Dendritic cell treated with granulocyte-macrophage colony-stimulating factor and Interleukin-4, amounts not matched to agents 40 ng/mL and 50 ng/mL, for 4 days (primary cell): ENCODE measurements at regions not wholly inside any gene's neighbourhood (a gene's known extent, or its start where the extent isn't known, plus 50 kb on each side); places are given as distances from the start of the nearest gene placed in this dataset.

Experiments used
- H3K27ac Mint-ChIP-seq: one replicate; pipeline ENCODE4 v1.8.0; 2022; ENCODE audit warnings: mild to moderate bottlenecking, mixed read lengths
- H3K27me3 Mint-ChIP-seq: one replicate; pipeline ENCODE4 v1.8.0; 2022; ENCODE audit warnings: mild to moderate bottlenecking, mixed read lengths
- H3K36me3 Mint-ChIP-seq: one replicate; pipeline ENCODE4 v1.8.0; 2022; ENCODE audit warnings: low read depth, mixed read lengths
- H3K4me1 Mint-ChIP-seq: one replicate; pipeline ENCODE4 v1.8.0; 2022; ENCODE audit warnings: low read depth, mixed read lengths
- H3K4me3 Mint-ChIP-seq: one replicate; pipeline ENCODE4 v1.8.0; 2022; ENCODE audit warnings: mild to moderate bottlenecking, moderate library complexity, mixed read lengths
- H3K9me3 Mint-ChIP-seq: one replicate; pipeline ENCODE4 v1.8.0; 2022; ENCODE audit warnings: mixed read lengths
- intact Hi-C: fragments of 100-400 bp; cut with micrococcal nuclease; formaldehyde crosslinking; loops from one replicate; pipeline ENCODE4 v1.15.0; 2022

DNA sequence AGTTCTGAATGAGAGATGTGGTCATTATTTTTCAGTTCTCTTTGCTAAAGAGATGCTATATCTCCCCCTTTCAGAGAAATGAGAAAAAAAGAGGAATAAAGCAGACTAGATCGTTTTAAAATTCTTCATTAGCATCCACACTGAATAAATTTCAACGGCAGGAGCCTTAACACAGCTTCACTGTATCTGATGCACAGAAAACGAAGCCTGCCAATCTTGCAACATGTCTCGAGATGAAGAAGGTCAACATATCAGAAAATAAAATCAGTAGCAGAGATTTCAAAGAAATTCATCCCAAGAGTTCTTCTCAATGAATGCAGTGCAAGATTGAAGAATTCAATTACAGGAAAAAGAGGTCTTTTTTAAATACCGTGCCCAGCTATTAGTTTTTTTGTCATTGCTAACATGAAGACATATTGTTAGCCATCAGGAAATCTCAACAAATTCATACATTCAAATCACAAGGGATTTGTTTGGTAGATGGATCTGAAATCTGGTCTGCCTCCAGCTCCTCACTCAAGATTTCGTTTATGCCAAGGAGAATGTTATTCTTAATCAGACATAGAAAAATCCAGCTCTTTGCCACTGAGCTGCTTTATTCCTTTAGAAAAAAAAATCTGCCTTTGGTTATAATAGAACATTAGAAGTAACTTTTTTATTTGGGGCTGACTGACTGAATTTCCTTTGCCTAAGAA is 76.4 kb upstream of the DAB1 start:
- H3K9me3 Mint-ChIP-seq, result peaks cover 16% of the 10 kb centered on the region
- no peak overlapping the region for H3K4me3 Mint-ChIP-seq
- intact Hi-C loops, result no loop called here

DNA sequence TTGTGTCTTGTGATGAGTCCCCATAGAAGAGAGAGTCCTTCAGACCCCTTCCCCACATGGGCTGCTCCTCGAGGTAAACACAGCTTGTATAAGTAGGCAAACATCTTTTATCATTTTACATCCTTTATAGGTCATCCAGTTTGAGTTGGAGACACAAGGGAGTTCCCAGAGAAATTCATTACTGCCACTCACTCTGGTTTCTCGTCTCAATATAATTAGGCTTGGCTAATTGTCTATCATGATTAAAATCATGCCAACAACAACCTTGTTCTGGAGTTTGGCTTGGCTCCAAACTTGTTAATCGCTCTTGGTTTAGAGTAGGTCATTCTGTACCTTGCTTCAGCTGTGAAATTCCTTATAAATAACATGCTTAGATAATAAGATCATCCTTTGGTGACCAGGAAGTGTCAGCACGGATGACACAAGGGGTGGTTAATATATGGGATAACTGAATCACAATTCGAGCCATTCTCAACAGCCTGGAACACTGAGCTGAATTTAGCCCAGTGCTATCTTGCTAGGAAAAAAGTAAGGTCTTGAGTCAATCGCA is 70.7 kb upstream of the DAB1 start:
- Mint-ChIP-seq H3K36me3 (no peaks in the 10 kb centered on the region), H3K27ac (no peak overlapping the region), H3K9me3 (peaks cover 16% of the 10 kb centered on the region), H3K4me3 (no peak overlapping the region), H3K27me3 (no peaks in the 10 kb centered on the region), H3K4me1 (no peaks in the 10 kb centered on the region)
- intact Hi-C loops, result no loop called here

More for the DNA sequence above, 76.4 kb upstream of the DAB1 start:
- H3K27ac Mint-ChIP-seq, result no peak overlapping the region
- no peaks in the 10 kb centered on the region for H3K4me1 Mint-ChIP-seq
- no peaks in the 10 kb centered on the region for H3K36me3 Mint-ChIP-seq
- H3K27me3 Mint-ChIP-seq, result no peaks in the 10 kb centered on the region

DNA sequence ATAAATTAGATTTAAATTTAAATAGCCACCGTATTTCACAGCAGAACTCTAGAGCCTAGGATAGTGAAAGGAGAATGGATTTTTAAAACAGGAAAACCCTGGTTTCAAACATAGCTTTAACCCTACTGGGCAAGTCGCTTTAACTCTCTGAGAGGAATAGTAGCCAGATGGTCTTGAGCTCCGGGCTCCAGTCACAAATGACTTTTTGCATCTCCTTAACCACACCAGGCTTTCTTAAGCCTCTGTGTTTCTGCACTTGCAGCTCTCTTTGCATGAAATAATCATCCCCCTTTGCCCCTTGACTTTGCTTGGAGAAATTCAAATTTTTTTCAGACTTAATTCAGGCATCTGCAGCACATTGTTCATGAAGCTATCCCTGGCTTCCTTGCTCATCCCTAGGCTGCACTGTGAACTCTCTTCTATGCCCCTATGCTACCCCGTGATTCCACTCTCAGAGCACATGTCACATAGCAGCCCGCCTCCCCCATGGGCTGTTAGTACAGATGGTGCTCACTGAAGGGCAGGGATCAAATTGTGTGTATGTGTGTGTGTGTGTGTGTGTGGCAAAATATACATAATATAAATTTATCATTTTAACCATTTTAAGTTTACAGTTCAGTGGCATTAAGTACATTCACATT is 68.8 kb upstream of the DAB1 start:
- no peaks in the 10 kb centered on the region for H3K4me1 Mint-ChIP-seq
- no peak overlapping the region for H3K4me3 Mint-ChIP-seq
- H3K36me3 Mint-ChIP-seq, result no peaks in the 10 kb centered on the region
- intact Hi-C loops, result no loop called here
- H3K27me3 Mint-ChIP-seq, result no peaks in the 10 kb centered on the region
- no peak overlapping the region for H3K27ac Mint-ChIP-seq
- peaks cover 5% of the 10 kb centered on the region for H3K9me3 Mint-ChIP-seq

DNA sequence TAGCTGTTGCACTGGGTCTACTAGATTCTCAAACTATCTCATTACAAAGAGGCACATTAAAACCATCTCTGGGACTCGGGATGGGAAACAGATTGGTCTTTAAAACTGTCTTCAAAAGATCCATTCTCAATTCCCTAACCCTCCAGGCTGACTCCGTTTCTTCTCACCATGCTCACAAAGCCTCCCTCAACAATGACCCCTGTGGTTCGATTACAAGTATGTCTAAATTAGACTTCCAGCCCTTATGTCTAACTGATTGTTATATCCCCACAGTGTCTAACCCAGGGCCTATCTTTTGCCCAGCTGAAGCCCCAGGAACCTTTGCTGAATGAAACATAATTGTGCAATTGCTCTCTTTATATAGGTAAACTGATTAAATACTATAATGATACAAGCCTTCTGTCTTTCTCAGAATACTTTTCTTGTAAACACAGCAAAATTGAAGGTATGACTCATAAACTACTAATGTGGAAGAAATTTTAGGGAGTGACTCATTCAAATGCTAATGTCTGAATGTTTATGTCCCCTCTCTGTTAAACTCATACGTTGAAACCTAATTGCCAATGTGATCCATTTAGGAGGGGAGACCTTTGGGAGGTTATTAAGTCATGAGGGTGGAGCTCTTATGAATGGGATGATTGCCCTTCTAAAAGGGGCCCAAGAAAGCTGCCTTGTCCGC is 65.6 kb upstream of the DAB1 start:
- H3K4me3 Mint-ChIP-seq, result no peak overlapping the region
- intact Hi-C loops, result no loop called here
- H3K27ac Mint-ChIP-seq, result no peak overlapping the region
- no peaks in the 10 kb centered on the region for H3K4me1 Mint-ChIP-seq
- H3K36me3 Mint-ChIP-seq, result no peaks in the 10 kb centered on the region
- H3K27me3 Mint-ChIP-seq, result no peaks in the 10 kb centered on the region
- H3K9me3 Mint-ChIP-seq, result peaks cover 1% of the 10 kb centered on the region

DNA sequence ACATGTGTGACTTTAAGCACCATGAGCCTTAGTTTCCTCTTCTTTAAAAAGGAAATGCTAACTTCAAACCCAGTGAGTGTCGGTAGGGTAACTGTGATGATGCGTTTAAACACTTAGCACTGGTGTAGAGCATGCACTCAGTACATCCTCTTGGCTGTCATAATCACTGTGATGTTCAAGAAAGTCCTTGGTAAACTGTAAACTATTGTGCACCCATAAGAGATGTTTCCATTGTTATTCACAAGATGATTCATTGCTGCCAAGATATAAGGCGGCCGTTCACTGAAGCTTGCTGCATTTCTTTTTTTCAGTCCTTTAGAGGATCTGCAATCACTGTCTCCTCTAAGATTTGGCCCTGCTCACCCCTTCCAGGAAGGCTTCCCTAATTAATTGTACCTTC is 61.8 kb upstream of the DAB1 start:
- Mint-ChIP-seq H3K27ac (no peak overlapping the region), H3K9me3 (peaks cover 12% of the 10 kb centered on the region)

DNA sequence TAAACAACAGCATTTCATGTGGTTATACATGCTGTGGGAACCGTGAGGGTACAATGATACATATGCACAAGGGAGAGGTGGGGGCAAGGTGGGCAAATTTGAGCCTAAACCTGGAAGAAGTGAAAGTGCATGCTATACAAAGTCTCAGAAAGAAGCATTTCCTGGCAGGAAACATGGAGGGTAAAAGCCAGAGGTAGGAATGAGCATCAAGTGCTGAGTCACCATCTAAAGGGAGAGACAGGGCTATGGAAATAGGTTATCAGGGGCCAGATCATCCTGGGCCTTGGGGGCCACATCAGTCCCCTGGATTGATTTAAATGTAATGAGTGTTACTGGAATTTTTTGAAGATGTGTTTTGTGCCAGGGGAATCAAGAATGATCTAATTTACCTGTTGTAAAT is 60.1 kb upstream of the DAB1 start:
- intact Hi-C loops, result no loop called here
- Mint-ChIP-seq H3K27me3 (no peaks in the 10 kb centered on the region), H3K4me1 (no peaks in the 10 kb centered on the region), H3K27ac (no peak overlapping the region), H3K36me3 (no peaks in the 10 kb centered on the region), H3K9me3 (peaks cover 12% of the 10 kb centered on the region), H3K4me3 (no peak overlapping the region)

More for the DNA sequence above, 61.8 kb upstream of the DAB1 start:
- Mint-ChIP-seq H3K36me3 (no peaks in the 10 kb centered on the region), H3K4me3 (no peak overlapping the region), H3K4me1 (no peaks in the 10 kb centered on the region), H3K27me3 (no peaks in the 10 kb centered on the region)
- intact Hi-C loops, result no loop called here

DNA sequence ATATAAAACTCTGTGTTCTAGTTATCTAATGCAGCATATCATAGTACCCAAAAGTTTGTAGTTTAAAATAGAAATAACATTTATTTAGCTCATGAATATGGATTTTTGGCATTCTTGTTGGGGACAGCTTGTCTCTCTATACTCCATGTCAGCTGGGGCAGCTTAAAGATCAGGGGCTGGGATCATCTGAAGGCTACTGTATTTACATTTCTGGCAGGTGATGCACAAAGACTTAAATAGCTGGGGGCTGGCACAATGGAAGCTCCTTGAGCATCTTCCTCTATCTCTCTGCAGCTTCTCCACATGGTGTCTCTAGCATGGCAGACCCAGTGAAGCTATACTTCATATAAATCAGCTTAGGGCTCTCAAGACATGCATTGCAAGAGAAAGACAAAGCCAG is 55.6 kb upstream of the DAB1 start:
- H3K27ac Mint-ChIP-seq, result no peak overlapping the region
- intact Hi-C loops, result no loop called here
- peaks cover 10% of the 10 kb centered on the region for H3K9me3 Mint-ChIP-seq
- no peaks in the 10 kb centered on the region for H3K36me3 Mint-ChIP-seq
- no peaks in the 10 kb centered on the region for H3K27me3 Mint-ChIP-seq
- H3K4me1 Mint-ChIP-seq, result no peaks in the 10 kb centered on the region
- H3K4me3 Mint-ChIP-seq, result no peak overlapping the region

DNA sequence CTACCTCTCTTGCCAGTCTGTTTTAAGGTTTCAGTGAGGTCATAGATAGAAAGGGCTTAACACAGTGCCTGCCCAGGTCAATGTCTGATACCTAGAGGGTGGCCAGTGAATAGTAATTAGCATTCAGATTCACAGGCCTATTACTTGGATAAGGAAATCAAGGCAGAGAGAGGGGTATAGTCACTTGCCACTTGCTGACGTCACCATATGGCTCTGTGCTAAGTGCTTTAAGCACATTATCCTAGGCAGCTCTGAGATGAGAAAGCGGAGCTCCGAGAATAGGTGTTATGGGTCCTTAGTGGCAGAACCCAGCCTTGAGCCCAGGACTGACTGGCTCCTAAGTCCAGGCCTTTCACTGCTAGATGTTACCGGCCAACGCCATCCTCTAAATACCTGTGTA is 51.5 kb upstream of the DAB1 start:
- Mint-ChIP-seq H3K4me3 (no peak overlapping the region), H3K27ac (no peak overlapping the region), H3K36me3 (no peaks in the 10 kb centered on the region), H3K4me1 (no peaks in the 10 kb centered on the region), H3K27me3 (no peaks in the 10 kb centered on the region), H3K9me3 (peaks cover 5% of the 10 kb centered on the region)
- intact Hi-C loops, result no loop called here

DNA sequence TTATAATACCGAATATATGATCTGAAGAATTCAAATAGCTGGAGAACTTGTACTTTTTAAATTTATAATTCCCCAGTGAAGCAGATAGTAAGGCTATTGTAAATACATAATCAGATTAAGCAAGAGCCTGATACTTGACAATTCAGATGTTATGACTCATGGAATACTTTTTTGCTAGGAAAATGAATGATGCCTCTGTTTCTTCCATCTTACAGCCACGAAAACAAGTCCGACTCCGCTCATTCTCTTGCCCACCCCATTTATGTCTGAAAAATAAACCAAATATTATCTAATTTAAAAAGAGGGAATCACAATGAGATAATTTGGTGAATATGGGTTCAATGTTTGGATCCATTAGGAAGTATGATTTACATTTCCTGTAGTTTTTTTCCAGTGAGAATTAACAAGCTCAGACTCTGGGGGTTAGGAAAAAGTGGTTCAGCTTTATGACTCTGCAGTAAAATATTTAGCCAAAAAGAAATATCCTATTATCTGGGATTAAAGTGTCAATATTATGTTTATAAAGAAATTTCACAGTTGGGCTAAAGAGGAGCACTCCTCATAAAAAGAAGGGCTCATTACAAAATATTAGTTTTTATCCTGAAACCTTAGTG is 50.4 kb upstream of the DAB1 start:
- Mint-ChIP-seq H3K4me1 (no peaks in the 10 kb centered on the region), H3K4me3 (no peak overlapping the region), H3K36me3 (no peaks in the 10 kb centered on the region), H3K9me3 (peaks cover 5% of the 10 kb centered on the region), H3K27ac (no peak overlapping the region), H3K27me3 (no peaks in the 10 kb centered on the region)
- intact Hi-C loops, result no loop called here
